Spinal cord (tissue), 9 donors: ENCODE measurements at regions not wholly inside any gene's neighbourhood (a gene's known extent, or its start where the extent isn't known, plus 50 kb on each side); places are given as distances from the start of the nearest gene placed in this dataset.

Experiments used
- DNase-seq, 6 donors: peaks; one replicate each; pipeline versions ENCODE4 v3.0.0 to v3.0.0-alpha.2; 2013 to 2015; ENCODE audit warnings: low spot score in 6 of 6, low read depth in 4 of 6
- H3K27ac ChIP-seq: one replicate; pipeline ENCODE4 v1.5.1; 2013; ENCODE audit warnings: low read depth, low read length, control low read depth
- H3K27me3 ChIP-seq: one replicate; pipeline ENCODE4 v1.6.1; 2013; ENCODE audit warnings: low read length; ENCODE audit not compliant: control insufficient read depth, insufficient read depth
- H3K36me3 ChIP-seq: one replicate; pipeline ENCODE4 v1.6.1; 2013; ENCODE audit warnings: low read length; ENCODE audit not compliant: control insufficient read depth, insufficient read depth
- H3K4me1 ChIP-seq: one replicate; pipeline ENCODE4 v1.6.1; 2013; ENCODE audit warnings: low read length; ENCODE audit not compliant: control insufficient read depth, insufficient read depth
- H3K4me3 ChIP-seq: one replicate; pipeline ENCODE4 v1.5.1; 2013; ENCODE audit warnings: low read depth, low read length, control low read depth
- H3K9me3 ChIP-seq: one replicate; pipeline ENCODE4 v1.6.1; 2013; ENCODE audit warnings: low read length; ENCODE audit not compliant: control insufficient read depth, insufficient read depth
- WGBS: methylation state at CpG from one replicate; pipeline ENCODE4 v1.1.5; 2013; ENCODE audit warnings: missing lambda C conversion rate; ENCODE audit not compliant: insufficient coverage; 5-methylcytosine and 5-hydroxymethylcytosine counted together
- donor health status: healthy.

DNA sequence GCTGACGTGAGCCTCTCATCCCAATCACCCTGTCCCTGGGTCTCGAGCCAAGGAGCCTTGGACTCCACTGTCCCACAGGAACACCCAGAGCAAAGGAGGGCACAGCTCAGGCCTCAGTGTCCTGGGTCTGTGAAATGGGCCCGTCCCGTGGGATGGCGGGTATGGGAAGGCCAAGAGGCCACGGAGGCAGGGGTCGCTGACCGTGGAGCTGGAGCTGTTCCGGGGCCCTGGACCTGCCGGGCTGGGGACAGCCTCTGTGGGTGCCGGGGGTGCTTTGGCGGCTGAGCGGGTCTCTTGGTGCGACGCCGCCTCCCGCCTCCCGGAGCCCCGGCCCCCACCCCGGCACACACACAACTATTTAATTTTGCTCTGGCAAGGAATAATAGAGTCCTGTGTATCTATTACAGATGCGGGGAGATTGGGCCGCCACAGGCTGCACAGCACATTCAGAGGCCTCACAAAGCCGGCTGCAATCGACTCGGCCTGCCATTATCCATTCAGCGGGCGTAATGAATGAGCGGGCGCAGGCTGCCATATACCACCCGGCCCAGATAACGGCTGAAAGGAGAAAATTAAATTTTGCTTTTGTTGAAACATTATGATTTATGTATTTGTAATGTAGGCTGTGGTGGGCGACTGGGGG is 83.9 kb upstream of the NKX1-1 start:
- Histone ChIP-seq H3K27me3 (peaks cover 18% of the 10 kb centered on the region), H3K4me3 (no peak overlapping the region), H3K36me3 (no peaks in the 10 kb centered on the region), H3K9me3 (peaks cover 9% of the 10 kb centered on the region), H3K27ac (no peak overlapping the region), H3K4me1 (peaks cover 37% of the 10 kb centered on the region)
- WGBS, result 54% methylated on average over 21 of the region's 32 CpGs
- DNase-seq, result peak in 4 of 6 donors; percentile 15 to 76 (median 40)

DNA sequence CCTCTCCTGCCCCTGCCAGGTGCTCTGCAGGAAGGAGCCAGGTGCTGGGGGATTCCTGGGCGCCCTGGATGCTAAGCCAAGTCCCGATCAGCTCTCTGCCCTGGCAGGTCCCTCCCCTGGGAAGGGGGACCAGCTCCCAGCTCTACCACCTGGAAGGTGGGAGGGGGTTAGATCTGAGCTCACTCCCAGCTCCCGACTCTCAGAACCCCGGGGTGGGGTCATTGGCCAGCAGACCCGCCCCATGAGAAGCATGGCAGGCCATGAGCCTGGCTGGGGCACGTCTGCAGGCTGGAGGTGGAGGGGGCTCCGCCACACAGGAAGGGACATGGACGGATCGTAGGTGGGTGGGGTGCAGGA is 83.4 kb upstream of the NKX1-1 start:
- Histone ChIP-seq H3K4me1 (peaks cover 37% of the 10 kb centered on the region), H3K36me3 (no peaks in the 10 kb centered on the region), H3K27ac (no peak overlapping the region), H3K9me3 (peaks cover 13% of the 10 kb centered on the region), H3K27me3 (peaks cover 18% of the 10 kb centered on the region), H3K4me3 (no peak overlapping the region)
- 81% methylated on average over 6 of the region's 9 CpGs for WGBS
- DNase-seq, result no peak

DNA sequence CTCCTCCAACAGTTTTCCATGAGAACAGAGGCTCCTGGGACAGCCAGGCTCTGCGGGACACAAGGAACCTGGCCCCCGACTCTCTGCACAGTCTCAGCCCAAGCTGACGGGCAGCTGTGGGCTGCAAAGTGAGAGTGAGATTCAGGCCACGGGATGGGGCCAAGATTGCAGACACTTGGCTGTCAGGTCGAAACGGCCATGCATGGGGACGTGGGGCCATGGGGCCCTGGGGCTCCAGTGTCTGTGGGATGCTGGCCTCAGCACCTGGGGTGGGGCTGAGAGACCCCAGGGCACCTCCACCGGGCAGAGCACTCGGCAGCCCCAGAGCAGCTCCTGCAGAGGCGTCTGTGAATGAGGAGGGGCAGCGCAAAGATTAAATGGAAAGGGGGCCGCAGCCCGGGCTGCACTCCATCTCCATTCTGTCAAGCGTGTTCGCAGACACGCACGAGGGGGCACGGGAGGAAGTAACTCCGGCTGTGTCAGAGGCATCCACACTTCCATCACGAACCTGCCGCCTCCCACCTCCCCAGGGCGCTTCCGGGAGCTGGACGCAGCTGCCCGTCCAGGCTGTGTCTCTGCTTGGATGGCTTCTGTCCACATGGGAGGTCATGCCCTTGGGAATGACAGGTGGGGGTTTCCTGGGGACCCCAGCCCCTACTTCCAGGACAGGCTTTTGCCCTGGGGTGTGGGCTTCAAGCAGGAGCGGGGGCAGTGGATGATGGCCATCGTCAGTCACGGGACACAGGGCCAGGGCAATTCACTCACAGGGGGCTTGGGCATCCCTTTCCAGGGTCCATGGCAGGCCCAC is 82.8 kb upstream of the NKX1-1 start:
- H3K9me3 ChIP-seq, result peaks cover 13% of the 10 kb centered on the region
- no peak overlapping the region for H3K27ac ChIP-seq
- no peaks in the 10 kb centered on the region for H3K36me3 ChIP-seq
- WGBS, result 66% methylated on average over 26 of the region's 28 CpGs
- peaks cover 37% of the 10 kb centered on the region for H3K4me1 ChIP-seq
- DNase-seq, result no peak
- peaks cover 18% of the 10 kb centered on the region for H3K27me3 ChIP-seq
- no peak overlapping the region for H3K4me3 ChIP-seq

DNA sequence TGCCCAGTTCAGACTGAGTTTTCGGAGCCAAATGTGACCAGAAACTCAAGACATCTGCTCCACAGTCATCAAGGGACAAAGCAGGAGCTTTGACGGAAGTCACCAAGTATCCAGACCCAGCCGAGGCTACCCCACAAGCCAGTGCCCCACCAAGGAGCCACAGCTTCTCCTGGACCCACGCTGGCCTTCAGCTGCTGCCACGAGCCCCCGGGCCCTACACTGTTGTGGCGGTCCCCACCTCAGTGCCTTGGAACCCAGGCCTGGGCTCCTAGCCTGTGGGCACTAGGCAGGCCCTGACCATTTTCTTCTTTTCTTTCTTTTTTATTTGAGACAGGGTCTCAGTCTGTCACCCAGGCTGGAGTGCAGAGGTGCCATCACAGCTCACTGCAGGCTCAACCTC is 82.1 kb upstream of the NKX1-1 start:
- DNase-seq, result no peak
- Histone ChIP-seq H3K9me3 (peaks cover 13% of the 10 kb centered on the region), H3K27ac (no peak overlapping the region), H3K27me3 (peaks cover 18% of the 10 kb centered on the region), H3K4me3 (no peak overlapping the region), H3K36me3 (no peaks in the 10 kb centered on the region), H3K4me1 (peaks cover 37% of the 10 kb centered on the region)
- 85% methylated on average over 7 of the region's 7 CpGs for WGBS

DNA sequence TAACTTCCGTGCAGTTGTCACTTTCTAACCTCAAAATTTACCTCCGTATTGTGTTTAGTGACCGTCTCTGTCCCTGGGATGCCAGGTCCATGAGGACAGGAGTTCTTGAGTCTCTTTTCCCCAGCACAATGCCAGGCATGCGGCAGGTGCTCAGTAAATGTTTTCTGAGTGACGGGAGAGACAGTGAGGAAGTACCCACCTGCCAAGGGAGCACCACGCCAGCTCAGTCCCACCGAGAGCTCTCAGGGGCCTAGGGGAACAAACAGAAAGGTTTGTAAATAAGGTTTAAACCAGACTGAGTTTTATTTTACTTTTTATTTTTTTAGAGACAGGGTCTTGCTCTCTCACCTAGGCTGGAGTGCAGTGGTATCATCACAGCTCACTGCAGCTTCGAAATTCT is 81.5 kb upstream of the NKX1-1 start:
- Histone ChIP-seq H3K4me1 (peaks cover 35% of the 10 kb centered on the region), H3K27me3 (peaks cover 18% of the 10 kb centered on the region), H3K4me3 (no peak overlapping the region), H3K36me3 (no peaks in the 10 kb centered on the region), H3K27ac (no peak overlapping the region), H3K9me3 (peaks cover 13% of the 10 kb centered on the region)
- no peak for DNase-seq
- 88% methylated on average over 7 of the region's 8 CpGs for WGBS

DNA sequence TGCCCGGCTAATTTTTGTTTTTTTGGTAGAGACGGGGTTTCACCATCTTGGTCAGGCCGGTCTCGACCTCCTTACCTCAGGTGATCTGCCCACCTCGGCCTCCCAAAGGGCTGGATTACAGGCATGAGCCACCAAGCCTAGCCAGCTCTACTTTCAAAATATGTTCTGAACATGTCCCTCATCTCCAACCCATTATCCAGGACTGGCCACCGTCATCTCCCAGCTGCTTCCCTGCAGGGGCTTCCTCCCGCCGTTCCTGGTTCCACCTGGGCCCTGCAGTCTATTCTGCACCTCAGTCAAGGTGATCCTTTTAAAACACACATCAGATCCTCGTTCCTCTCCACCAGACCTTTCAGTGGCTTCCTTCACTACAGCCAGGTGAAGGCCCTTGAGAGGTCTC is 80.9 kb upstream of the NKX1-1 start:
- 88% methylated on average over 9 of the region's 9 CpGs for WGBS
- Histone ChIP-seq H3K27ac (no peak overlapping the region), H3K4me1 (peaks cover 31% of the 10 kb centered on the region)

DNA sequence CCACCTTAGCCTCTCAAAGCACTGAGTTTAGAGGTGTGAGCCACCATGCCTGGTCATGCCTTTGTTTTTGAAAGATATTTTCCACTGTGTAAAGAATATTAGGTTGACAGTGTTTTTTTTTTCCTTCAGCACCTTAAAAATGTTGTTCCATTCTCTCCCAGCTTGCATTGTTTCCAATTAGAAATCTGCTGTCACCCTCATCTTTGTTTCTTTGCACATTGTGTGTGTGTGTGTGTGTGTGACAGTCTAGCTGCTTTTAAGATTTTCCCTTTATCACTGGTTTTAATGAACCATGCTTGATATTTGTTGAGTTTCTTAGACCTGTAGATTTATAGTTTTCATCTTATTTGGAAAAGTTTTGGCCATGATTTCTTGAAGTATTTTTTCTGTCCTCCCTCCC is 79.0 kb upstream of the NKX1-1 start:
- DNase-seq, result no peak
- Histone ChIP-seq H3K4me3 (no peak overlapping the region), H3K27ac (no peak overlapping the region), H3K4me1 (peaks cover 15% of the 10 kb centered on the region), H3K36me3 (no peaks in the 10 kb centered on the region), H3K27me3 (peaks cover 4% of the 10 kb centered on the region), H3K9me3 (peaks cover 14% of the 10 kb centered on the region)

More for the DNA sequence above, 80.9 kb upstream of the NKX1-1 start:
- Histone ChIP-seq H3K36me3 (no peaks in the 10 kb centered on the region), H3K9me3 (peaks cover 14% of the 10 kb centered on the region), H3K4me3 (no peak overlapping the region), H3K27me3 (peaks cover 17% of the 10 kb centered on the region)
- DNase-seq, result no peak

DNA sequence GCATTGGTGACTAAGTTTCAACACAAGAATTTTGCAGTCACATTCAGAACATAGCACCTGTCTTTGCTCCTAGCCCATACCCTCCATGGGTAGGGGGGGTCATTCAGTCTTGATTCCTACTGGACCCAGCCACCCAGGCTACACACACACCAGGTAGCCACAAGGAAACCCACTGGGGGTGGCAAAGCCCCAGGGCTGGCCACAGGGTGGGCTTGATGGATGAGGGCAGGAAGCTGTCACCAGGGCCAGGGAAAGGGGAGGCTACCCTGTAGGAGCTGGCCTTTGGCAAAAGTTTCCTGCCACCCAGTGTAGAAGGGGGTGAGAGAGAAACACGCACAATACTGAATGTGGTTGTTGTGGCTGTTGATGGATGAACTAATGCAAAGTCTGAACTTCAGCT is 74.5 kb upstream of the NKX1-1 start:
- H3K4me3 ChIP-seq, result no peak overlapping the region
- H3K36me3 ChIP-seq, result no peaks in the 10 kb centered on the region
- H3K27ac ChIP-seq, result no peak overlapping the region
- 83% methylated on average over 1 of the region's 1 CpG for WGBS
- no peaks in the 10 kb centered on the region for H3K27me3 ChIP-seq
- H3K9me3 ChIP-seq, result peaks cover 9% of the 10 kb centered on the region
- no peak for DNase-seq
- no peaks in the 10 kb centered on the region for H3K4me1 ChIP-seq

DNA sequence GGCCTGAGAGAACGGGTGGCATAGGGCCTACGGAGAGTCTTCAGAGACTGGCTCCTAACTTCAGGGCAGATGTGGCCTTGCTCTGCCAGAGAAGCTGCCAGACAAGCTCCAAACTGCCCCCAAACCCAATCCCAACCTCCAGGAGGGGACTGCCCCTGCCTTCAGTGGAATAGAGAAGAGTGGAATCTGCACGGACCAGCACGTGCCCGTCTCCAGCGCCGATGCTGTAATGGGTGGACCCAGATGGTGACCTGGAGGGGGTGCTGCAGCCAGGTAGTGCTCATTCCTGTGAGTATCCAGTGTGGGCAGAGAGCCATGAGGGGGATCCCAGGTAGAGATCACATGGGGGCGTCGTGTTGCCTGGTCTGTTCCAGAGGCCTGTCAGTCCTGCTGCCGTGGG is 73.2 kb upstream of the NKX1-1 start:
- 93% methylated on average over 9 of the region's 10 CpGs for WGBS
- Histone ChIP-seq H3K4me1 (no peaks in the 10 kb centered on the region), H3K9me3 (peaks cover 1% of the 10 kb centered on the region), H3K4me3 (no peak overlapping the region), H3K27me3 (no peaks in the 10 kb centered on the region), H3K27ac (no peak overlapping the region), H3K36me3 (no peaks in the 10 kb centered on the region)
- DNase-seq, result no peak

DNA sequence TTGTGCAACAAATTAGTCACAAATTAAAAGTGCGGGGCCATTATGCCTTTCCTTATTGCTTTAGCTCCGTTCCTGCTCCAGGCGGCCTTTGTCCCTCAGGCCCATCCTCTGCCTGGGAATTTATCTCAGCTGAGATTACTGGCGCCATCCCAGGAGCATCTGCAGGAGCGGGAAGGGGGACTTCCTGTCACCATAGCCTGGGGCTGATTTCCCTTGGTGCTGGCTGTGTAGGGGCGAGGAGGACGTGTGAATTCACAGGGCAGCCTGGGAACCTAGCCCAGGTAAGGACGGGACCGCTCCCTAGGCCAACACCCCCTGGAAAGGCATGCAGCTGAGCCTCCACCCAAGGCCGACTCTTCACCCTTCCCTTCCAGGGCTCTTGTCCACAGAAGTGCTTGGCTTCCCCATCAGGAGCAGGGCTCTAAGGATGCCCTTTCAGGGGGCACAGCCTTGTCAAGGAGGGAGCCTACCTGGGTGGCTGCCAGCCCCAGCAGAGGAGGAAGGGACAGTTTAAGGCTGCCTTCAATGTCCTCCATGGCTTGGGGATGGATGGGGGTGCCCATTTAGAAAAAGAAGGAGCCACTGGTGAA is 72.6 kb upstream of the NKX1-1 start:
- H3K27me3 ChIP-seq, result no peaks in the 10 kb centered on the region
- H3K4me1 ChIP-seq, result no peaks in the 10 kb centered on the region
- H3K4me3 ChIP-seq, result no peak overlapping the region
- H3K36me3 ChIP-seq, result no peaks in the 10 kb centered on the region
- H3K9me3 ChIP-seq, result peaks cover 1% of the 10 kb centered on the region
- WGBS, result 52% methylated on average over 9 of the region's 10 CpGs
- no peak overlapping the region for H3K27ac ChIP-seq
- peak in 1 of 6 donors; percentile 50 for DNase-seq
